Adrenal gland (tissue), 5 donors: ENCODE measurements at regions not wholly inside any gene's neighbourhood (a gene's known extent, or its start where the extent isn't known, plus 50 kb on each side); places are given as distances from the start of the nearest gene placed in this dataset.

Experiments used
- POLR2A ChIP-seq, 2 donors: fragments of 450-650 bp; IDR thresholded peaks; one replicate each; pipeline ENCODE4 v1.6.1; 2017; ENCODE audit warnings: antibody characterized with exemption in 2 of 2, mild to moderate bottlenecking in 2 of 2, moderate library complexity in 1 of 2
- TF ChIP-seq, protein P1 (sequence below), 6 experiments: fragments of 450-650 bp in 4 of 6; fragments of 200-600 bp in 2 of 6; sonication (generic) in 1 of 6; IDR thresholded peaks; 1 replicate in 5 of 6; 2 replicates in 1 of 6; pipeline versions ENCODE4 v1.5.1 to v1.8.0; 2016 to 2021; ENCODE audit warnings: antibody characterized with exemption in 6 of 6, mild to moderate bottlenecking in 2 of 6, moderate library complexity in 1 of 6
- donor health status: DM: no; HTN: no; CAD: no.

GRCh38 chr13:43980587-43980986 is 100.9 kb downstream of the LACC1 start:
- TF ChIP-seq POLR2A (IDR thresholded peaks at IDR 0.05) = no peak
- TF ChIP-seq, protein P1, sequence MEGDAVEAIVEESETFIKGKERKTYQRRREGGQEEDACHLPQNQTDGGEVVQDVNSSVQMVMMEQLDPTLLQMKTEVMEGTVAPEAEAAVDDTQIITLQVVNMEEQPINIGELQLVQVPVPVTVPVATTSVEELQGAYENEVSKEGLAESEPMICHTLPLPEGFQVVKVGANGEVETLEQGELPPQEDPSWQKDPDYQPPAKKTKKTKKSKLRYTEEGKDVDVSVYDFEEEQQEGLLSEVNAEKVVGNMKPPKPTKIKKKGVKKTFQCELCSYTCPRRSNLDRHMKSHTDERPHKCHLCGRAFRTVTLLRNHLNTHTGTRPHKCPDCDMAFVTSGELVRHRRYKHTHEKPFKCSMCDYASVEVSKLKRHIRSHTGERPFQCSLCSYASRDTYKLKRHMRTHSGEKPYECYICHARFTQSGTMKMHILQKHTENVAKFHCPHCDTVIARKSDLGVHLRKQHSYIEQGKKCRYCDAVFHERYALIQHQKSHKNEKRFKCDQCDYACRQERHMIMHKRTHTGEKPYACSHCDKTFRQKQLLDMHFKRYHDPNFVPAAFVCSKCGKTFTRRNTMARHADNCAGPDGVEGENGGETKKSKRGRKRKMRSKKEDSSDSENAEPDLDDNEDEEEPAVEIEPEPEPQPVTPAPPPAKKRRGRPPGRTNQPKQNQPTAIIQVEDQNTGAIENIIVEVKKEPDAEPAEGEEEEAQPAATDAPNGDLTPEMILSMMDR (IDR thresholded peaks at IDR 0.05) = no peak
